Endothelial cell of hepatic sinusoid (primary cell): ENCODE measurements at regions not wholly inside any gene's neighbourhood (a gene's known extent, or its start where the extent isn't known, plus 50 kb on each side); places are given as distances from the start of the nearest gene placed in this dataset.

Experiments
- in situ Hi-C: cut with HindIII; loops from 2 replicates; pipeline ENCODE4 v1.10.0; 2017; ENCODE audit warnings: low sequenced_read_pairs

GRCh38 chr12:115519359-115519758, 758.1 kb downstream of the MED13L start:
- in situ Hi-C loops = no loop called here

GRCh38 chr12:115517913-115518312, 759.6 kb downstream of the MED13L start:
- in situ Hi-C loops = no loop called here

- in situ Hi-C loops = no loop called here
These were observed 765.3 kb downstream of the MED13L start for GRCh38 chr12:115511986-115512711.

- in situ Hi-C loops = no loop called here
These were observed 766.2 kb downstream of the MED13L start for GRCh38 chr12:115511305-115511704.

GRCh38 chr12:115508990-115509389, 768.5 kb downstream of the MED13L start:
- in situ Hi-C loops = no loop called here

GRCh38 chr12:115507951-115508722, 769.4 kb downstream of the MED13L start:
- in situ Hi-C loops = no loop called here

- in situ Hi-C loops = no loop called here
These were observed 770.0 kb downstream of the MED13L start for GRCh38 chr12:115507560-115507889.

GRCh38 chr12:115506822-115507559, 770.5 kb downstream of the MED13L start:
- in situ Hi-C loops = no loop called here

GRCh38 chr12:115504306-115505290, 772.9 kb downstream of the MED13L start:
- in situ Hi-C loops = no loop called here

GRCh38 chr12:115500872-115501271, 776.6 kb downstream of the MED13L start:
- in situ Hi-C loops = no loop called here

- in situ Hi-C loops = no loop called here
These were observed 782.2 kb downstream of the MED13L start for GRCh38 chr12:115495300-115495699.

GRCh38 chr12:115492553-115492952, 784.9 kb downstream of the MED13L start:
- in situ Hi-C loops = no loop called here

- in situ Hi-C loops = no loop called here
These were observed 785.8 kb downstream of the MED13L start for GRCh38 chr12:115491511-115492250.

GRCh38 chr12:115489253-115489652, 788.2 kb downstream of the MED13L start:
- in situ Hi-C loops = no loop called here

GRCh38 chr12:115485967-115486366, 791.5 kb downstream of the MED13L start:
- in situ Hi-C loops = no loop called here

GRCh38 chr12:115485503-115485902, 792.0 kb downstream of the MED13L start:
- in situ Hi-C loops = no loop called here

GRCh38 chr12:115482943-115483342, 794.5 kb downstream of the MED13L start:
- in situ Hi-C loops = no loop called here

GRCh38 chr12:115481141-115481540, 796.4 kb downstream of the MED13L start:
- in situ Hi-C loops = no loop called here

GRCh38 chr12:115478505-115478904, 794.5 kb upstream of the TBX3 start:
- in situ Hi-C loops = no loop called here
